Prostate gland (tissue), 2 donors: ENCODE measurements at regions not wholly inside any gene's neighbourhood (a gene's known extent, or its start where the extent isn't known, plus 50 kb on each side); places are given as distances from the start of the nearest gene placed in this dataset.

Experiments
- POLR2A ChIP-seq: fragments of 450-650 bp; IDR thresholded peaks from one replicate; pipeline ENCODE4 v1.6.1; 2016; ENCODE audit warnings: antibody characterized with exemption, mild to moderate bottlenecking
- POLR2AphosphoS5 ChIP-seq: sonication (generic); formaldehyde crosslinking; IDR thresholded peaks from one replicate; pipeline ENCODE4 v1.6.1; 2017; ENCODE audit warnings: antibody characterized with exemption
- TF ChIP-seq, protein P1 (sequence below), 4 experiments: fragments of 200-600 bp in 2 of 4; fragments of 450-650 bp in 2 of 4; sonication (generic) in 2 of 4; IDR thresholded peaks; 1 replicate in 3 of 4; 2 replicates in 1 of 4; pipeline ENCODE4 v1.5.1; 2016 to 2019; ENCODE audit warnings: antibody characterized with exemption in 4 of 4, mild to moderate bottlenecking in 2 of 4, moderate library complexity in 2 of 4

DNA sequence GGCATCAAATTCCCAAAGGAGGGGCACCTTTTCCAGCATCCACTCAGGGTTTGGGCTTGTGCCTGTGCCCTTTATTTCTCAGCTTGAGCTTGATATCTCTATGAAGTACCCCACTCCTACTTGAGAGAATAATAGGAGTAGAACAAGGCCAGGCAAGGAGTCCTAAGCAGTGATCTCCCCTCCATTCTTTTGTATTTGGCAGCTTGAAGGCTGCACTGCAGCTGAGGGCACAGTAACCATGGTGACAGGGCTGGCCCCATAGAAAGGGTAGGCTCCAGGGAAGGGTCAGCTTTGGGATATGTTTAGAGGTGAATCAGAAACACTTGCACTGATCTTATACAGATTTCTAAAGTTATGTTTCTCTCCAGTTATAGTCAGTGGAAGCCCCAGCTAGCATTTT lies 145.4 kb upstream of the SLC24A5 start:
- TF ChIP-seq, protein P1, sequence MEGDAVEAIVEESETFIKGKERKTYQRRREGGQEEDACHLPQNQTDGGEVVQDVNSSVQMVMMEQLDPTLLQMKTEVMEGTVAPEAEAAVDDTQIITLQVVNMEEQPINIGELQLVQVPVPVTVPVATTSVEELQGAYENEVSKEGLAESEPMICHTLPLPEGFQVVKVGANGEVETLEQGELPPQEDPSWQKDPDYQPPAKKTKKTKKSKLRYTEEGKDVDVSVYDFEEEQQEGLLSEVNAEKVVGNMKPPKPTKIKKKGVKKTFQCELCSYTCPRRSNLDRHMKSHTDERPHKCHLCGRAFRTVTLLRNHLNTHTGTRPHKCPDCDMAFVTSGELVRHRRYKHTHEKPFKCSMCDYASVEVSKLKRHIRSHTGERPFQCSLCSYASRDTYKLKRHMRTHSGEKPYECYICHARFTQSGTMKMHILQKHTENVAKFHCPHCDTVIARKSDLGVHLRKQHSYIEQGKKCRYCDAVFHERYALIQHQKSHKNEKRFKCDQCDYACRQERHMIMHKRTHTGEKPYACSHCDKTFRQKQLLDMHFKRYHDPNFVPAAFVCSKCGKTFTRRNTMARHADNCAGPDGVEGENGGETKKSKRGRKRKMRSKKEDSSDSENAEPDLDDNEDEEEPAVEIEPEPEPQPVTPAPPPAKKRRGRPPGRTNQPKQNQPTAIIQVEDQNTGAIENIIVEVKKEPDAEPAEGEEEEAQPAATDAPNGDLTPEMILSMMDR (IDR thresholded peaks at IDR 0.05) = no peak
- TF ChIP-seq POLR2AphosphoS5 = no peak
- no peak for TF ChIP-seq POLR2A
